Cardiac septum (tissue), 1 donor: ENCODE measurements at regions not wholly inside any gene's neighbourhood (a gene's known extent, or its start where the extent isn't known, plus 50 kb on each side); places are given as distances from the start of the nearest gene placed in this dataset.

Experiments
- DNase-seq: peaks from one replicate; pipeline ENCODE4 v3.0.0-alpha.2; 2020; ENCODE audit warnings: low spot score
- intact Hi-C: fragments of 100-400 bp; cut with DNase I; formaldehyde crosslinking; loops from one replicate; pipeline ENCODE4 v1.14.0; 2022
- donor health status: DM: no; HTN: no; CAD: no.

- no peak for DNase-seq
These were observed 1899.9 kb downstream of the NCAM2 start for GRCh38 chr21:22898051-22898665.

DNA sequence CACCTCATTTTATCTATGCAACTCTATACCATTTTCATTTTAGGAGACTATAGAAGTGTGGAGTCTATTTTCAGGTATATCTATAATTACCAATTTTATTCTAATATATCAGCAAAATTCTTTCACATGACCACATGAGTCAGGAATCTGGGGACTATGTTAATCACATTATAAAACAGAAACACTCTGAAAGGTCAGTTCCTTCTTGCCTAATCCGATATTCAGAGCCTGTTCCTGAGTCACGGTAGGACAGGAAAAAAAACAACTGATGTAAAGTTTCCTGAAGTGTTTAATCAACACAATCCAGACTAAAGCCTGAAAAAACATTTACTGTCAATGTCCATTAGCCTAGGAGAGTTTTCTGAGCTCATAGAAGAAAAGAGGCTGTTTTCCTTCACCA is 1902.3 kb downstream of the NCAM2 start:
- DNase-seq: no peak
- intact Hi-C loops: no loop called here

More at GRCh38 chr21:22898051-22898665, 1899.9 kb downstream of the NCAM2 start:
- intact Hi-C loops: no loop called here

- intact Hi-C loops: no loop called here
- no peak for DNase-seq
These were observed 1905.6 kb downstream of the NCAM2 start for GRCh38 chr21:22903851-22904250.

DNA sequence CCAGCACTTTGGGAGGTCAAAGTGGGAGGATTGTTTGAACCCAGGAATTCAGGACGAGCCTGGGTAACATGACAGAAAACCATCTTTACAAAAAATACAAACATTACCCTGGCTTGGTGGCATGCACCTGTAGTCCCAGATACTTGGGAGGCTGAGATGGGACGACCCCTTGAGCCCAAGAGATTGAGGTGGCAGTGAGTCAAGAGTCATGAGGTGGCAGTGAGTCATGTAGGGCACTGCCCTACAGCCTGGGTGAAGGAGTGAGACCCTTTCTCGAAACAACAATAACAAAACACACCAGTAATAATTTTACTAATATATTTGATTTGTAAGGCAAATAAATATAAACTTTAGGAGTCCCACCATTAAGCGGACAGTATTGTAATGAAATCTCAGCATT is 1906.2 kb downstream of the NCAM2 start:
- DNase-seq: no peak
- intact Hi-C loops: no loop called here

DNA sequence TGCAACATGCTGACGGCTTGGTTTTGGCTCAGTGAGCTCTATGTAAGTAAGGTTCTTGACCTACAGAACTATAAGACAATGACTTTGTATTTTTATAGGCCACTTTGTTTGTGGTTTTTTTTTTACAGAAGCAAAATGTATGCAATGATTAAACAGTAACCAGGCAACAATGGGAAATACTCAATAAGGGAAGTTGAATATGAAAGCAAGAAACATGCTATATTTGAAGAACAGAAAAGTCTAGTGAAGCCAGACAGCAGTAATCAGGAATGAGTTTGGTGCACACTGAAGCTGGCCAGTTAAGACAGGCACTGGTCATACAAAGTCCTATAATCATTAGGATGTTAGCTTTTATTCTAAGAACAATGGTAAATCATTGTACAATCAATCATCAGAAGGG is 1926.8 kb downstream of the NCAM2 start:
- no peak for DNase-seq
- intact Hi-C loops: no loop called here

DNA sequence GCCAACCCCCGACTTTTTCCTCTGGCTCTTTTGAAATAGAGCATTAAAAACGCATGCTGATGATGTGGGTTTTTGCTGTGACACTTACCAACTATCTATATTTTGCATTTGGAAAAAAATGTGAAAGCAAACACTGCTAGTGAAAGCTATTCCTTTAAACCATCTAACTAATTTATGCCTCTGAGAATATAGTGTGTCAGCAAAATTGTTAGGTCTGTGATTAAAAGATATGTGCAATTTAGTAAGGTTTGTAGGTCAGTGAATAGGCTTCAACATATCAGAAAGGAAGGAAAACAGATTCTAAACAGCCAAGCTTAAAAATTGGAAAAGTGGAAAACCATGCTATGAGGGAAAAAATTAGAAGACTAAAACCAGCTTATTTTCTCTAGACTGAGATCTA is 1929.3 kb downstream of the NCAM2 start:
- intact Hi-C loops: no loop called here
- DNase-seq: no peak

- DNase-seq: no peak
- intact Hi-C loops: no loop called here
These were observed 1943.7 kb downstream of the NCAM2 start for GRCh38 chr21:22941779-22942490.

GRCh38 chr21:22955559-22955958 is 1957.3 kb downstream of the NCAM2 start:
- intact Hi-C loops: no loop called here
- no peak for DNase-seq

GRCh38 chr21:22961258-22961657 is 1963.0 kb downstream of the NCAM2 start:
- intact Hi-C loops: no loop called here
- DNase-seq: no peak

DNA sequence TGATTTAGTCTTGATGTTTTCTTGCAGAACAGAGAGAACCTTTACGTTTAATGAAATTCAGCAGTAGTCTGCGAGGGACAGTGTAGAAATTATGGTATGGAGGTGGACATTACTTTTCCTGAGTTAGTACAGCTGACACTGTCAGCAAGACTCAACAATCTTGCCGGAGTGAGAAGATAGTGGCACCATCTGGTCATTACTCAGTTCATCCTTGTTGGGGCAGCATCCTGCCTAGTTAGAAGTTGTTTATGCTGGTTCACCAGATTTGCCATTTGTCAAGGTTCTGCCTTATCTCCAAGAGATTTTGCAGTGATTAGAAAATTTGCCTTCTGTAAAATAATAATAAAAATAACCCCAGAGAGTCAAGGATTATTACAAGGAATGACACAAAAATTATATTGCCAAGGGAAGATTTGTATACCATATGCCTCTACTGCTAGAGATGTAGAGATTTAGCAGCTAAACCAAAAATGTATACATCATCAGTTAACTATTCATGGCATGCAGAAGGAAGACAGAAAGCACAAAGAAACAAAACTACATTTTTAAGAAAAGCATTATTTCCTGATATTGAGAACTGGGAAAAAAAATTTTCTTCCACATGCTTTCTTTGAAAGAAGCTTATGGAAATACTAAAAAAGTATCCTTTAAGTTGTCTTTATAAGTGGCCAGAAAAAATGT is 1967.4 kb downstream of the NCAM2 start:
- no peak for DNase-seq
- intact Hi-C loops: no loop called here

DNA sequence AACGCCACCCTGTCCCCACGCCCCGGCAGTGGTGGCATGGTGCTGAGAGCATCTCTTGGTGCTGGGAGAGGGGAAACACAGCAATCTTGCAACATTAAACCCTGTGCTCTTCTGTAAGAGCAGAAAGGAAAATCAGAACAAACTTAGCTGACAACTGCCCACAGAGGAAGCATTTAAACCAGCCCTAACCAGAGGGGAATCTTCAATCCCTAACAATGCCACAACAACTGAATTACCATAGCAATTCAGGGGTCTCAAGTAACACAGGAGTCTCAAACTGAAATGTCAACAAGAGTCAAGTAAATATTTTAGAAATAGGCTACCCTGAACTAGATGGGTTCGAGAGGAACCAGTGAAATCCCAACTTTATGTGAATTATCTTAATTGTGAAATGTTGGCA is 1983.6 kb downstream of the NCAM2 start:
- no peak for DNase-seq
- intact Hi-C loops: no loop called here

GRCh38 chr21:22993144-22993543 is 1994.9 kb downstream of the NCAM2 start:
- no peak for DNase-seq
- intact Hi-C loops: no loop called here

DNA sequence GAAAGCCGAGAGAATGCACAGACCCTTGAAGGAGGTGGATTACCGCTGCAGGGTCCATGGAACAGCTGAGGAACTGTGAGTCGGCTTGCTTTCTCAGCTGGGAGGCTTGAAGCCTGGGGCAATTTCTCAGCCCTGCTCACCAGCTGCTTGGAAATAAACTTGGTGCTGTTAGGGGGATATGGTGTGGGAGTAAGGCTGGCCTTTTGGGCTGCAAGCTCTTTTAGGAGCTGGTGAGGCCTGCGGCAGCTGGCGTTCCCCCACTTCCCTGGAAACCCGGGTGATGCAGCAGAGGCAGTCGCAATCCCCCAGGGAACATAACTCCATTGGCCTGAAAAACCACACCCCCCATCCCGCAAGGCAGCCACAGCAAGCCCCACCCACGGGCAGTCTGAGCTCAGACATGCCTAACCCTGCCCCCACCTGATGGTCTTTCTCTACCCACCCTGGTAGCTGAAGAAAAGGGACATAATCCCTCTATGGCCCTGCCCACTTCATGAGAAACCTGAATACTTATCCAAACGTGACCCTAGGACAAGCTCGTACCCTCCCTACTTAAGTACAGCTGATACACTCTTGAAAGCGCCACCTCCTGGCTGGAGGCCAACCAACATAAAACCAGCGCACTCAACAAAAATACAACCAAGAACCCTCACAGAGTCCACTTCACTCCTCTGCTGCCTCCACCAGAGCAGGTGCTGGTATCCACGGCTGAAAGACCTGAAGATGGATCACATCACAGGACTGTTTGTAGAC is 1995.8 kb downstream of the NCAM2 start:
- intact Hi-C loops: no loop called here
- DNase-seq: no peak

- intact Hi-C loops: no loop called here
- DNase-seq: no peak
These were observed 2005.7 kb downstream of the NCAM2 start for GRCh38 chr21:23003951-23004350.

DNA sequence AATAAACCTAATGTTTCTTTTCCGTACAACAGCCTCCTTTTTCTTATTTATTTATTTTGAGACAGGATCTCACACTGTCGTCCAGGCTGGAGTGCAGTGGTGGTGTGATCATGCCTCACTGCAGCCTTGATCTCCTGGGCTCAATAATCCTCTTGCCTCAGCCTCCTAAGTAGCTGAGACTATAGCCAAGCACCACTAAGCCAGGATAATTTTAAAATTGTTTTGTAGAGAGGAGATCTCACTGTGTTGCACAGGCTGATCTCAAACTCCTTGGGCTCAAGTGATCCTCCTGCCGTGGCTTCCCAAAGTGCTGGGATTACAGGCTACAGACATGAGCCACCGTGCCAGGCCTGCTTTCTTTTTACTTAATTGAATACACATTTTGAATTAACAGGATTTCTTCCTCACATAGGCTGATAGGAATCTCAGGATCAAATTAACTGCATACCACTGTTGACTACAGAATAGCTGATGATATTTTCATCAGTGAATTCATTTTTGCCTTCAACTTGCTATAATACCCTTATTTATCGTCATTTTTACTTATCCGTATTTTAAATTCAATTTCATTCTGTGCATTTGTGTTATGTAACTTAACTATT is 2010.5 kb downstream of the NCAM2 start:
- intact Hi-C loops: no loop called here
- DNase-seq: no peak

DNA sequence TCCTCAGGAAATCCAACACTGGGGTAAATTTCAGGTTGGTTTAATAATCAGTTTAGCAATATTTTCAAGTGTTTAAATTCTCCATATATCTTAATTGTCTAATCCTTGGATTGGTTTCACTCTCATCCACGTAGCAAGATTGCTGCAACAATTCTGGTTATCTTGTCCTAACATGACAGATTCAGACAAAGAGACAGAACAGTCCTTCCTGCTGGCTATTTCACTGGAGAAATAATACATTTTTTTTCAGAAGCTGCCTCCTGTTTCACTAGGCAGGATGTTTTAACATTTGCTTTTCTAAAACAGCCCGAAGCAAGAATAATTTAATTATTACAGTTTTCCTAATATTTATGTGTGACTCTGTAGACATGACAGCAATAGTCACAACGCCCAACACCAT is 2011.2 kb downstream of the NCAM2 start:
- no peak for DNase-seq
- intact Hi-C loops: no loop called here

DNA sequence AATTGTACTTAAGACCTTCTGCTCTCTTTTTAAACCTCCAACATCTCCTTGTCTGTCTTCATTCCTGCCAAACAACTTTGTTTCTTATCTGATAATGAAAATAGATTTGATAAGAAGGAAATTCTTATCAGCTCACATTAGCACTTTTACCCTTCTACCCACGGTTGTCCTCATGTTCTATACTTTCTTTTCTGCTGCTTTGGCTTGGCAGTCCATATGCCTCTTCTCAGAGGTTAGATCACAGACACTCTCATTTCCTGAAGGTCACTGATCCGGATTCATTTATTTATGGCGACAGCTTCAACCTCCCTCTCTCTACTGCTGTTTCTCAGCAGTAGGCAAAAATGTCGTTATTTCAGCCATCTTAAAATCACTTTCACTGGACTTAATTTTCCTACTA is 2015.8 kb downstream of the NCAM2 start:
- no peak for DNase-seq
- intact Hi-C loops: no loop called here

- intact Hi-C loops: no loop called here
- DNase-seq: no peak
These were observed 2018.4 kb downstream of the NCAM2 start for GRCh38 chr21:23016617-23017016.

DNA sequence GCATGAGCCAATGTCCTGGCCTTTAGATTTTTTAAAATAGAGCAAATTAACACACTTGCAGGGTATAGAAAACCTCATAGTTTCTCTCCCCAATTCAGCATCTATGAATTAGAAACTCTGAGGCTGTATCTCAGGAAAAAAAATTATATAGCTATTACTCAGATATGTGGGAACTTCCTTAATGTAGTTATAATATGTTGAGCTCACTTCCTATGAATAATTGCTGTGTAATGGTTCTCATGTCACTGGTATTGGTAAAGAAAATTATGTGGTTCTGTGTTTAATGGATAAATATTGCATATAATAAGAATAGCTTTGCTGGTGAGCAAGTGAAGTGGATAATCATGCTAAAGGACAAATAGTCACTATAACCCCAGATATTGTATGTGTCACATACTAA is 2019.8 kb downstream of the NCAM2 start:
- no peak for DNase-seq
- intact Hi-C loops: no loop called here

DNA sequence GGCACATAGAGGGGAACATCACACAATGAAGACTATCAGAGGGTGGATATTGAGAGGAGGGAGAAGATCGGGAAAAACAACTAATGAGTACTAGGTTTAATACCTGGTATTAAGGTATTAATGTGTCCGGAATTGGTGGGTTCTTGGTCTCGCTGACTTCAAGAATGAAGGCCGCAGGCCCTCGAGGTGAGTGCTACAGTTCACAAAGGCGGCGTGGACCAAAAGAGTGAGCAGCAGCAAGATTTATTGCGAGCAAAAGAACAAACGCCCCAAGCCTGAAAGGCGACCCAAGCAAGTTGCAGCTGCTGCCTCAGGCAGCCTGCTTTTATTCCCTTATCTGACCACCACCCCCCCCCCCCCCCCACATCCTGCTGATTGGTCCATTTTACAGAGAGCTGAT is 2022.8 kb downstream of the NCAM2 start:
- DNase-seq: no peak
- intact Hi-C loops: no loop called here
